ENCODE measurements at regions not wholly inside any gene's neighbourhood (a gene's known extent, or its start where the extent isn't known, plus 50 kb on each side); places are given as distances from the start of the nearest gene placed in this dataset.

DNA sequence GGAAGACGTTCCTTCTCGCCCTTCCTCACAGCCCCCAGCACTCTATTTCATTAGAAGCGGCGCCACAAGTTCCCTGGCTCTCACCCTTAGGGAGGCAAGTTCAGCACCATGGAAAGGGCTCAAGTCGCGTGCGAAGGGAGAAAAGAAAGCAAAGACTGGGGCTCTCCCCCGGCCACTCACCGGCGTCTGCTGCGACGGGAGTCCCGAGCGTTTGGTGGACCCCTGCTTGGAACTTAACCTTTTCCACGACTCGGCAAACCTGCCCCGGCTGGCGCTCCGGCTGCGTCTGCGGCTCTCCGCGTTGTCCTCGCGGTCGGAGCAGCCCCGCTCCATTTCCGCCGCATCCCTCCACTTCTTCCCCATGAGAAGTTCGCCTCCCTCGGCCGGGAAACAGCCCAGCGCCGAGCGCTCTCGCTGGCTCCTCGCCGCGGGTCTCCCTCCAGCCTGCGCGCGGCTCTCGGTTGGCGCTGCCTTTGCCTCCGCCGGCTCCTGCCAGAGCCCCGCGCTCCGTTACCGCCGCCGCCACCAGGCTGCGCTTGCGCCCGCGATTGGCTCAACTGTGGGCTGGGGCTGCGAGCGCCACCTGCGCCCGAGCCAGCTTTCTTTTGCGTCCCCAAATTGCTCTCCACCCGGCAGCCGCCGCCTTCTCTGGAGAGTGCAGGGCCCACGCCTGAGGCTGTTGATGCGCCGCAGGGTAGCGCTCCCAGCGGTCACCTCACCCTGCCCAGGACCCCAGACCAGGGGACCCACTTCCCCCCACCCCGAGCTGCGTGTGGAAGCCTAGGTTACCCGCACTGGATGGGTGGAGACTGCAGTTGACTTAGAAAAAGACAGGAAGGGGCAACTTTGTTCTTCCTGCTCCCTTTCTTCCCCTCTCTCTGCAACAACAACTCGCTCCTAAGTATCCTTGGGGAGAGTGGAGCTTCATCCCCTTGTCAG, 321.6 kb downstream of the CEMIP2 start:
- Histone ChIP-seq H2AFZ (ENCODE audit: low read length) (no peak overlapping the region), H4K20me1 (ENCODE audit: insufficient read depth, low read length) (no peaks in the 10 kb centered on the region), H3K4me2 (ENCODE audit: low read length) (no peak overlapping the region), H3K9ac (ENCODE audit: low read length) (no peak overlapping the region), H3K4me3 (ENCODE audit: low read depth, low read length, poor library complexity, severe bottlenecking) (no peak overlapping the region), H3K36me3 (ENCODE audit: insufficient read depth, low read length) (no peaks in the 10 kb centered on the region), H3K9me2 (ENCODE audit: low read depth, low read length) (no peaks in the 10 kb centered on the region), H3K9me3 (ENCODE audit: low read length) (0 out of 2 replicates have a peak, but pooled peaks cover 2% of the 10 kb centered on the region), H3K79me2 (ENCODE audit: insufficient read depth, low read length) (no peaks in the 10 kb centered on the region), H3K27me3 (ENCODE audit: insufficient read depth, low read length) (no peaks in the 10 kb centered on the region), H3K4me1 (ENCODE audit: insufficient read depth, low read length, severe bottlenecking) (no peaks in the 10 kb centered on the region), H3F3A (ENCODE audit: insufficient read depth, low read length) (no peaks in the 10 kb centered on the region), H3K27ac (ENCODE audit: low read depth, low read length, poor library complexity, severe bottlenecking) (no peak overlapping the region)
- TF ChIP-seq, protein P1, sequence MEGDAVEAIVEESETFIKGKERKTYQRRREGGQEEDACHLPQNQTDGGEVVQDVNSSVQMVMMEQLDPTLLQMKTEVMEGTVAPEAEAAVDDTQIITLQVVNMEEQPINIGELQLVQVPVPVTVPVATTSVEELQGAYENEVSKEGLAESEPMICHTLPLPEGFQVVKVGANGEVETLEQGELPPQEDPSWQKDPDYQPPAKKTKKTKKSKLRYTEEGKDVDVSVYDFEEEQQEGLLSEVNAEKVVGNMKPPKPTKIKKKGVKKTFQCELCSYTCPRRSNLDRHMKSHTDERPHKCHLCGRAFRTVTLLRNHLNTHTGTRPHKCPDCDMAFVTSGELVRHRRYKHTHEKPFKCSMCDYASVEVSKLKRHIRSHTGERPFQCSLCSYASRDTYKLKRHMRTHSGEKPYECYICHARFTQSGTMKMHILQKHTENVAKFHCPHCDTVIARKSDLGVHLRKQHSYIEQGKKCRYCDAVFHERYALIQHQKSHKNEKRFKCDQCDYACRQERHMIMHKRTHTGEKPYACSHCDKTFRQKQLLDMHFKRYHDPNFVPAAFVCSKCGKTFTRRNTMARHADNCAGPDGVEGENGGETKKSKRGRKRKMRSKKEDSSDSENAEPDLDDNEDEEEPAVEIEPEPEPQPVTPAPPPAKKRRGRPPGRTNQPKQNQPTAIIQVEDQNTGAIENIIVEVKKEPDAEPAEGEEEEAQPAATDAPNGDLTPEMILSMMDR (IDR thresholded peaks at IDR 0.05; ENCODE audit: low read length): no peak
- no peak for TF ChIP-seq EZH2 (IDR thresholded peaks at IDR 0.05; ENCODE audit: borderline replicate concordance, low read length)

GRCh38 chr9:71446106-71446472, 322.2 kb downstream of the CEMIP2 start:
- Histone ChIP-seq H3K9me3 (ENCODE audit: low read length) (no peaks in the 10 kb centered on the region), H3K4me2 (ENCODE audit: low read length) (no peak overlapping the region), H3K79me2 (ENCODE audit: insufficient read depth, low read length) (no peaks in the 10 kb centered on the region), H3K4me1 (ENCODE audit: insufficient read depth, low read length, severe bottlenecking) (no peaks in the 10 kb centered on the region), H4K20me1 (ENCODE audit: insufficient read depth, low read length) (no peaks in the 10 kb centered on the region), H3K27ac (ENCODE audit: low read depth, low read length, poor library complexity, severe bottlenecking) (no peak overlapping the region), H3K9me2 (ENCODE audit: low read depth, low read length) (no peaks in the 10 kb centered on the region), H3K36me3 (ENCODE audit: insufficient read depth, low read length) (no peaks in the 10 kb centered on the region), H3K9ac (ENCODE audit: low read length) (no peak overlapping the region), H3K27me3 (ENCODE audit: insufficient read depth, low read length) (no peaks in the 10 kb centered on the region), H3F3A (ENCODE audit: insufficient read depth, low read length) (no peaks in the 10 kb centered on the region), H2AFZ (ENCODE audit: low read length) (no peak overlapping the region), H3K4me3 (ENCODE audit: low read depth, low read length, poor library complexity, severe bottlenecking) (no peak overlapping the region)
- no peak for TF ChIP-seq EZH2 (IDR thresholded peaks at IDR 0.05; ENCODE audit: borderline replicate concordance, low read length)
- TF ChIP-seq, protein P1 (IDR thresholded peaks at IDR 0.05; ENCODE audit: low read length): no peak

DNA sequence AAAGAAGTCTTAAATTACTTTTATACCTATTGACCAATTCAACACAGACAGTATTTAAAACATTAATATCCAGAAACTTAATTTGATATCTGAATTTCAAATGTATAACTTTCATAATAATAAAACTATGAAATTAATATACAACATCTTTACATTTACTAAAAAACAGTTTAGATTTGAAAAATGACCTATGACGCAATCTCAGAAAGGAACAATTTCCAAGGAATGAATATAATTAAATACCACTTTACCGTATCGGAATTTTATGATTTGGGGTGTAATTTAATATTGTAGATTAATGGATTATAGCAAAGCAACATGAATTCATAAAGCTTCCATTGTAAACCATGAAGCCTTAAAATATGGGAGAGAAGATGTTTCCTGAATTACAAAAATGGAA, 321.5 kb upstream of the TRPM3 start:
- Histone ChIP-seq H3K9me3 (ENCODE audit: low read length) (no peaks in the 10 kb centered on the region), H3K4me1 (ENCODE audit: insufficient read depth, low read length, severe bottlenecking) (no peaks in the 10 kb centered on the region), H3K27ac (ENCODE audit: low read depth, low read length, poor library complexity, severe bottlenecking) (no peak overlapping the region), H2AFZ (ENCODE audit: low read length) (no peak overlapping the region), H3K4me2 (ENCODE audit: low read length) (no peak overlapping the region), H3K36me3 (ENCODE audit: insufficient read depth, low read length) (no peaks in the 10 kb centered on the region), H3K9ac (ENCODE audit: low read length) (no peak overlapping the region), H3K9me2 (ENCODE audit: low read depth, low read length) (no peaks in the 10 kb centered on the region), H3F3A (ENCODE audit: insufficient read depth, low read length) (no peaks in the 10 kb centered on the region), H3K27me3 (ENCODE audit: insufficient read depth, low read length) (no peaks in the 10 kb centered on the region), H4K20me1 (ENCODE audit: insufficient read depth, low read length) (no peaks in the 10 kb centered on the region), H3K4me3 (ENCODE audit: low read depth, low read length, poor library complexity, severe bottlenecking) (no peak overlapping the region), H3K79me2 (ENCODE audit: insufficient read depth, low read length) (no peaks in the 10 kb centered on the region)
- TF ChIP-seq EZH2 (IDR thresholded peaks at IDR 0.05; ENCODE audit: borderline replicate concordance, low read length): no peak
- TF ChIP-seq, protein P1 (IDR thresholded peaks at IDR 0.05; ENCODE audit: low read length): no peak
